PFSK-1 (cell line): ENCODE measurements at regions not wholly inside any gene's neighbourhood (a gene's known extent, or its start where the extent isn't known, plus 50 kb on each side); places are given as distances from the start of the nearest gene placed in this dataset.

ENCODE experiments used
- FOXP2 ChIP-seq: optimal IDR thresholded peaks from 2 replicates; pipeline ENCODE3; 2011; ENCODE audit warnings: borderline replicate concordance, control low read depth, inconsistent platforms; ENCODE audit not compliant: insufficient read depth; ENCODE audit errors: extremely low read length, extremely low read depth
- POLR2AphosphoS5 ChIP-seq: IDR thresholded peaks from 2 replicates; pipeline ENCODE4 v1.6.1; 2012; ENCODE audit warnings: low read depth, mild to moderate bottlenecking, control low read depth, low read length, moderate library complexity
- REST ChIP-seq, 2 experiments: IDR thresholded peaks; 2 replicates each; pipeline versions ENCODE4 v1.6.1 to v1.8.0; 2011 to 2012; ENCODE audit warnings: low read depth in 2 of 2, low read length in 2 of 2, control low read depth in 1 of 2, inconsistent platforms in 1 of 2, mild to moderate bottlenecking in 1 of 2, moderate library complexity in 1 of 2; ENCODE audit not compliant: insufficient read depth in 1 of 2
- SIN3A ChIP-seq: IDR thresholded peaks from 2 replicates; pipeline ENCODE4 v1.6.1; 2012; ENCODE audit warnings: mild to moderate bottlenecking, low read length, moderate library complexity, borderline replicate concordance; ENCODE audit not compliant: insufficient read depth
- TAF1 ChIP-seq: IDR thresholded peaks from 2 replicates; pipeline ENCODE4 v1.6.1; 2012; ENCODE audit warnings: low read length, control low read depth, borderline replicate concordance; ENCODE audit not compliant: insufficient read depth

DNA sequence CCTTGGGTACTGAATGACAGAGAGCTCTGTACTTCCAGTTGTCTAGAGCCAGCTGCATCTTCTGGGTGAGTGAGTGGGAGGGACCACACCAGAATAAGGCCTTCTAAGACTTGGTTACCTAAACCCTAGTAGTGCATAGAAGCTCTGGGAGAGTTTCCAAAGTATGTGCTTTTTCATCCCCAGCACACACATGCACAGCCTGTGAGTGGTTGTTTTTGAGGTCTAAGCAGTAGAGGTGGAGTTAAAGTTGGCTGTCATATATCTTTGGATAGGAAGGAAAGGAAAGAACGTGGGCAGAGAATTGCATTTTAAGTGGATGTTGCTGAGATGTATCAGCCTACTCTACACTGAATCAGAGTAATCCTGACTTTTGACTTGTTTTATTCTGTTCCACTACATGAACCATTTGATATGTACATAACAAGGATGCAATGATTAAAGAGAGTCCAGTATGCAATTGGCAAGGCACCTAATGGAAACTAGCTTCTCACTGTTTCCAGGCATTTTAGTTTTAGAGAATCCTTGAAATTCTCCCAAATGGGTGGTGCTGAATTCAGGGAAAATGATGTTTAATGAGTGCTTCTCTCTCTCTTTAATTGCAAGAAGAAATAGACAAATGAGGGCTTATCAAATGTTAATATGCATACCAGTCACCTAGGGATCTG lies 51.8 kb upstream of the PRICKLE1 start:
- no peak for TF ChIP-seq SIN3A
- TF ChIP-seq POLR2AphosphoS5, result no peak
- no peak for TF ChIP-seq REST (IDR thresholded peaks at IDR 0.05; ENCODE audit: insufficient read depth in 1 of 2, low read depth in 2 of 2, low read length in 2 of 2)

GRCh38 chr12:42640391-42640790 lies 50.8 kb upstream of the PRICKLE1 start:
- TF ChIP-seq POLR2AphosphoS5, result no peak
- no peak for TF ChIP-seq TAF1
- TF ChIP-seq SIN3A, result no peak
- no peak for TF ChIP-seq FOXP2
- no peak for TF ChIP-seq REST (IDR thresholded peaks at IDR 0.05; ENCODE audit: insufficient read depth in 1 of 2, low read depth in 2 of 2, low read length in 2 of 2)

- TF ChIP-seq SIN3A, result no peak
- TF ChIP-seq TAF1, result no peak
- no peak for TF ChIP-seq FOXP2
- TF ChIP-seq REST (IDR thresholded peaks at IDR 0.05; ENCODE audit: insufficient read depth in 1 of 2, low read depth in 2 of 2, low read length in 2 of 2), result no peak
- TF ChIP-seq POLR2AphosphoS5, result no peak
Observed at GRCh38 chr12:42639556-42639955, 50.0 kb upstream of the PRICKLE1 start.
